B cell (primary cell): ENCODE measurements at regions not wholly inside any gene's neighbourhood (a gene's known extent, or its start where the extent isn't known, plus 50 kb on each side); places are given as distances from the start of the nearest gene placed in this dataset.

ENCODE experiments used
- CTCF ChIP-seq: fragments of 200-600 bp; IDR thresholded peaks from one replicate; pipeline ENCODE4 v1.8.0; 2022; ENCODE audit warnings: antibody characterized with exemption, mild to moderate bottlenecking
- EZH2 ChIP-seq: IDR thresholded peaks from 2 replicates; pipeline ENCODE4 v1.6.1; 2012; ENCODE audit warnings: borderline replicate concordance, low read depth, mild to moderate bottlenecking, moderate library complexity, low read length; ENCODE audit not compliant: insufficient read depth, poor library complexity, severe bottlenecking

- no peak for TF ChIP-seq CTCF
- TF ChIP-seq EZH2, result no peak
Observed at GRCh38 chr15:37339856-37340255, 239.5 kb upstream of the MEIS2 start.
